Globus pallidus (tissue), 1 donor: ENCODE measurements at regions not wholly inside any gene's neighbourhood (a gene's known extent, or its start where the extent isn't known, plus 50 kb on each side); places are given as distances from the start of the nearest gene placed in this dataset.

ENCODE experiments used
- DNase-seq: peaks from one replicate; pipeline ENCODE4 v3.0.0-alpha.2; 2015; ENCODE audit warnings: low spot score

DNA sequence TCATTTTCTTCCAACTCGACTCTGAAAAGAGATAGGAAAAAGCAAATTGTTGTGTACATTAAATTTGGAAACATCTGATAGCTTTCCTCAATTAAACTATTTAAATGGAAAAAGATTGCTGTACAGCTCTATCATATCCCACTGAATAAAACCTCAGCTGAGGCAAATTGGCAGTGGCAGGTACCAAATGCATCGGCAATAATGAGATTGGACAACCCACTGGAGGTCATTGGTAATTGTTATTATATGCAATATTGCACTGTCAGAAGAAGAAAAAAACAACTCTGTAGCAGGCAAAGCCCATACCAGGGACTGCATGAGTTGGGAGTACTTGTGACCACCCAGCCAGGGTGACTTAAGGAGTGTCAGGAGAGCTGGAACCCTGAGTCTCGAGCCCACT is 291.6 kb upstream of the SKOR2 start:
- no peak for DNase-seq

- no peak for DNase-seq
Observed at GRCh38 chr18:47542551-47542950, 291.1 kb upstream of the SKOR2 start.

- no peak for DNase-seq
Observed at GRCh38 chr18:47531717-47532116, 280.3 kb upstream of the SKOR2 start.

GRCh38 chr18:47530695-47531094 is 279.2 kb upstream of the SKOR2 start:
- DNase-seq = no peak

- DNase-seq = no peak
Observed at GRCh38 chr18:47528343-47528742, 276.9 kb upstream of the SKOR2 start.

- DNase-seq = no peak
Observed at GRCh38 chr18:47526147-47526546, 274.7 kb upstream of the SKOR2 start.

DNA sequence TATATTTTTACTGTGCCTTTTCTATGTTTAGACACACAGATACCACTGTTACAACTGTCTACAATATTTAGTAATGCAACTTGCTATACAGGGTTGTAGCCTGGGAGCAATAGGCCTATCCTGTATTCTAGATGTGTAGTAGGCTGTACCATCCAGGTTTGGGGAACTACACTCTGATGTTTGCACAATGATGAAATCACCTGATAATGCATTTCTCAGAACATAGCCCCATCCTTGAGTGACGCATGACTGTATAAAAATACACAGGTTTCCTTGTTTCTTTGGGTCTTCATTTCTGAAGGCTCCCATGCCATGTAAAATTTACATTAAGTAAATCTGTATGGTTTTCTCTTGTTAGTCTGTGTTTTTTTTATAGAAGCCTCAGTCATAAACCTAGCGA is 270.9 kb upstream of the SKOR2 start:
- DNase-seq = no peak

DNA sequence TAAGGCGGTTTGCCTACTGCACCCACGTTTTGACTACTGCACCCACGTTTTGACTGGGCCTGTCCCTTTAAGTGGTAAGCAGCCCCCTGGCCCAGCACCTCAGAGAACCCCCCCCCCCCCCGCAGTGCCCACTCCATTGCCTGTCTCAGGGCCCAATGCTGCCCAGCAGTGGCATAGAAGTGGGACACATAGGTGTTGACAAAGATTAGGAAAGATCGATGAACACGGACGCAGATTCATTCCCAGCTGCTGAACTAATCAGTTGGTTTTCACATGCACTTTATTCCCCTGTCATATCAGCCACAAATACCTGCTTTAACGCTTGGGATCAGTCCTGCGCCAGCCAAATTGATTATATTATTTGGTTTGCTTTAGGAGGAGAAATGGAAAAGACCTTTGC is 268.8 kb upstream of the SKOR2 start:
- DNase-seq = no peak

DNA sequence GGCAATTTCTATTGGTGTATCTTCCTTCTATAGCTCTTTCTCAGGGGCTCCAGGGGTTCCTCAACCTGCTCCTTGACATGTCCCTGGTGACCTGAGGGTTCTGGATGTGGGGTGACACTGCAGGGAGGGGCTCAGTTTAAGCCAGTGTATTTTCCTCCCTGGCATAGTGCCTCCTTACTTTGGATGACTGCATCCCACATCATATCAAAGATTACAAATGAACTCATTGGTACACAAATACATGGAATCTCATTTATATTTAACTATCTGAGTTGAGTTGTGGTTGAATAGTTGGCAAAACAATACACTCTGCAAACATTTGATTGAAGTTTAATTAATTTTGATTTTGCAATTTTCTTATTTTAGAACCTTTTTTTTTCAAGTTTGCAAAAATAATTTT is 268.2 kb upstream of the SKOR2 start:
- no peak for DNase-seq

DNA sequence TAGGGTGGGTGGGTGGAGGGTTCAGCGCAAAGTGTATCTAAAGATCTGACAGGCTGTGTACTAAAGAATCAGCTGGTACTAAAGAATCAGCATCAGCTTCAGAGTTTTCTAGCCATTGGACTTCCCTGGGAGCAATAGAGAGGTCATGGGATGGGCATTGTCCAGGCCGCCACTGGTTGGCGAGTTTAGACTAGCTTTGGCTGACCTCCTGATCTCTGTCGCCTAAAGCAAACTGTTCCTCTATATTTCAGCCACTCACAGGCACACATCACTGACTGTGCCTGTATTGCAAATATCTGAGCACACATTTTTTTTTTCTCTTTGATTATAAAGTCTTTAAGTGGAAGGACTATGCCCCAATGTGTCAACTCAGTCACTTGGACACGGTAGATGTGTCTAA is 267.8 kb upstream of the SKOR2 start:
- DNase-seq = no peak

GRCh38 chr18:47513614-47514013 is 262.2 kb upstream of the SKOR2 start:
- no peak for DNase-seq

- no peak for DNase-seq
Observed at GRCh38 chr18:47512726-47513435, 261.4 kb upstream of the SKOR2 start.

DNA sequence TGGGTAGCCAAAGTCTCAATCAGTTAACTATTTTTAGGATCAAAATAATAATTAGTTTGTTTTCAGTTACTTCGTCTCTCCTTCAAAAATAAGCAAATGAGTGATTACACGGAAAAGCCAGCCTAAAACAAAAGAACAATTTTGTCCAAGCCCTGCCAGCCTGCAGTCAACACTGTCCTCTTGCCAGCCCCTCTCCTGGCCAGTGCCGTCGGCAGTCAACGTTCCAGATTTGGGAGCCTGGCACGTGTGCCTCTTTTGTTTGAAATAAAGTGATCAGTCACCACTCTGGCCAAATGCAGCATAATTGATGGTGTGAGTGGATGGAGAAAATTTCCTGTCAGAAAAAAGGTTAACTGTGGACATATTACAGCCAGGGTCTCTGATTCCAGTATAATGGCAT is 260.6 kb upstream of the SKOR2 start:
- DNase-seq = no peak

- DNase-seq = no peak
Observed at GRCh38 chr18:47510831-47511230, 259.4 kb upstream of the SKOR2 start.

DNA sequence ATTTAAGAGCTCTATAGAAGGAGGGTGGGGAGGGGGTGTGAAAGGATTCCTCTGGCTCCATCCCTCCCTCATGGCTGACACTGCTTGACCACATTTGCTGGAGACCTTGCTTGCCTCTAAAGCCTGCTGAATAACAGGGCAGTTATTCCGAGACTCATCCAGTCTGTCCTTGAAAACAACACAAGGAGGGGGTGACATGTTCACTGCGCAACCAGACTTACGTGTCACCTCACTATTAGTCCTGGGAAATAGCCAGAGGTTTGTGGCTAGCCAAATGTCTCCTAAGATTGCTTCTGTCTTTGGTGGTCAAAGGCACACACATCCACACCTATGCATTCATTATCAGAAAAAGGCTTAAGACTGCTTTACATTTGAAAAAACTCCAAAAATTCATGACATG is 256.2 kb upstream of the SKOR2 start:
- DNase-seq = no peak

DNA sequence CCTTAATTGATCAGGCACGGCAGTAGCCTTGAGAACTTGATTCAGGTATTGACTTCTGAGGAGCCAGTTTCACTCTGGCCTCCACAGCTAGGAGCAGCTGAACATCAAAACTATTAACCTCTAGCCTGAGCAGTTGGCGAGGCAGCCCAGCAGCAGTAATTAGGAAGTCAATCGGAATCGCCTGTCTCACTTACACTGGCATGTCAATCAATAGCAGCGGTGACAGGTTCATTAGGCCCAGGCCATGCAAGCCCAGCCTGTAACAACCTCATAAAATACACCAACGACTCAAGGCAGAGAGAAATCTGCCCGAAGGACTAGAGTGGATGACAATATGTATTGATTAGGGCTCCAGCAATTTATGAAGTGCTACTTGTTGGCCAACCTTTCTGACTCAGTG is 255.4 kb upstream of the SKOR2 start:
- DNase-seq = no peak

- DNase-seq = no peak
Observed at GRCh38 chr18:47501946-47502345, 250.5 kb upstream of the SKOR2 start.

- no peak for DNase-seq
Observed at GRCh38 chr18:47500930-47501329, 249.5 kb upstream of the SKOR2 start.

- no peak for DNase-seq
Observed at GRCh38 chr18:47492691-47493090, 241.2 kb upstream of the SKOR2 start.

- DNase-seq = no peak
Observed at GRCh38 chr18:47490882-47491281, 239.4 kb upstream of the SKOR2 start.

- no peak for DNase-seq
Observed at GRCh38 chr18:47485221-47485797, 233.8 kb upstream of the SKOR2 start.

DNA sequence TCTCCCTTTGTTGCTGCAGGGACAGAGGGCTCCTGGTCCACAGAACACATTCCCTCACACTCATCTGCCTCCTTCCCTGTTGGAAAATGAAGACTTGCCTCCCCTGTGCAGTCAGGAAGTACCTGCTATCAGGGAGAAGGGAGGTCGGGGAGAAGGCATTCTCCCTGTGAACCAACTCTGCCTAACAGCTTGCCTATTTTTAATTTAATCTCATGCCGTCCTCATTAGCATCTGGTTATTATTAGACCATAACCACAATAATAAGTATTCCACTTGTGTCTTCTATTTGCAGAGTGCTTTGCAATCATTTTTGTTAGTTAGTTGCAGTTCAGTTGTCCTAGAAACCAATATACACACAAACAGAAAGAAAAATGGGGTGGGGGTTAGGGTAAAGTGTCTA is 232.6 kb upstream of the SKOR2 start:
- DNase-seq = no peak

GRCh38 chr18:47480166-47480565 is 228.7 kb upstream of the SKOR2 start:
- DNase-seq = no peak

DNA sequence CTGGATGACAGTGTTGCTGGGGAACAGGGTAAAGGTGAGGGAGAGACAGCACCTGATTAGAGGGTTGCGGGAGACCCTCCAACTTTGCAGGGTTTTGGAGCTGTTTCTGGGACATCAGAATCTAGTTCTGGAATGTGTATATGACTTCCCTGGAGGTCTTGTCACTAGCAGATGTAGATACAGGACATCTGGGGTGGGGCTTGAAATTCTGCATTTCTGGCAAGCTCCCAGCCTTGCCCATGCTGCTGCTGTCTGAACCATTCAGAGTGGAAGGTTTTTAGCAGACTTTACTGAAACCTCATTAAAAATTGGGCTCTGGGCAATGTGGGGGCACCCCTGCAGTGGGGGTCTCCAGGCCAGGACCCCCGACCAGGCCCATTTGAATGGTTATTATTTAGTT is 220.3 kb upstream of the SKOR2 start:
- no peak for DNase-seq
